GM12878 (cell line): ENCODE measurements at regions not wholly inside any gene's neighbourhood (a gene's known extent, or its start where the extent isn't known, plus 50 kb on each side); places are given as distances from the start of the nearest gene placed in this dataset.

Experiments
- IRF3 ChIP-seq: fragments of 450-650 bp; IDR thresholded peaks from 2 replicates; pipeline ENCODE4 v1.6.1; 2014; ENCODE audit warnings: mild to moderate bottlenecking
- RAD51 ChIP-seq: fragments of 450-650 bp; IDR thresholded peaks from 2 replicates; pipeline ENCODE4 v1.6.1; 2016; ENCODE audit warnings: moderate library complexity, mild to moderate bottlenecking, inconsistent platforms

GRCh38 chr11:33616552-33616951 lies 84.1 kb downstream of the C11orf91 start:
- TF ChIP-seq IRF3 (no peak), RAD51 (no peak)
